HCT116 (cell line): ENCODE measurements at regions not wholly inside any gene's neighbourhood (a gene's known extent, or its start where the extent isn't known, plus 50 kb on each side); places are given as distances from the start of the nearest gene placed in this dataset.

ENCODE experiments used
- ATAC-seq: fragments of 200-7000 bp; cut with Tn5 transposase; 2 replicates; pipeline ENCODE4 v1.9.1; 2020; ENCODE audit warnings: mild to moderate bottlenecking, moderate library complexity
- BruUV-seq: library from RNA; stranded (reverse); fragments of 400-500 nt; replicated peaks from 2 replicates; lab custom pipeline; 2021; lab: Mats Ljungman, UMichigan
- CTCF ChIA-PET: fragments of 300-600 bp; sonication (Branson Sonifier 250); formaldehyde crosslinking; loops from one replicate; lab custom pipeline; 2021; ENCODE audit warnings: antibody characterized with exemption; lab: Charles Lee
- POLR2A ChIA-PET: fragments of 300-600, 350-600 bp; sonication (Branson Sonifier 250); formaldehyde crosslinking; loops from one replicate; lab custom pipeline; 2021; ENCODE audit warnings: antibody characterized with exemption; lab: Charles Lee
- RAD21 ChIA-PET, 2 experiments: fragments of 300-600 bp; sonication (Branson Sonifier 250); formaldehyde crosslinking; loops; one replicate each; lab custom pipeline; 2023; ENCODE audit warnings: low total read pairs in 2 of 2; ENCODE audit not compliant: uncharacterized antibody in 2 of 2, unreplicated experiment in 2 of 2, low non-redundant PET in 1 of 2; lab: Charles Lee
- DNase-seq: peaks from one replicate; pipeline ENCODE4 v3.0.0-alpha.2; 2010; ENCODE audit warnings: low read depth, low spot score
- H2AFZ ChIP-seq: fragments of 200-600 bp; shearing (Covaris generic), sonication (generic); 2 replicates; pipeline ENCODE4 v1.6.1; 2017; ENCODE audit warnings: low read depth, mixed run types, mixed read lengths, antibody characterized with exemption, low read length; ENCODE audit not compliant: poor library complexity, severe bottlenecking
- H3K27ac ChIP-seq: 2 replicates; pipeline ENCODE4 v1.5.1; 2012; ENCODE audit warnings: low read depth, low read length
- H3K27me3 ChIP-seq: fragments of 200-600 bp; sonication (generic); 2 replicates; pipeline ENCODE4 v1.6.1; 2016; ENCODE audit warnings: mixed run types, low read length, mixed read lengths; ENCODE audit not compliant: insufficient read depth
- H3K36me3 ChIP-seq, 2 experiments: fragments of 200-500 bp in 1 of 2; fragments of 200-600 bp in 1 of 2; sonication (Bioruptor generic) in 1 of 2; sonication (generic) in 1 of 2; 2 replicates each; pipeline versions ENCODE4 v1.5.1 to v1.6.1; 2014 to 2016; ENCODE audit warnings: low read length in 2 of 2, inconsistent platforms in 1 of 2, mixed read lengths in 1 of 2, mixed run types in 1 of 2; ENCODE audit not compliant: insufficient read depth in 2 of 2, control insufficient read depth in 1 of 2
- H3K4me1 ChIP-seq, 2 experiments: fragments of 200-600 bp in 1 of 2; sonication (generic) in 1 of 2; 2 replicates each; pipeline versions ENCODE4 v1.5.1 to v1.6.1; 2012 to 2017; ENCODE audit warnings: low read length in 2 of 2, inconsistent platforms in 1 of 2, mild to moderate bottlenecking in 1 of 2, mixed read lengths in 1 of 2, mixed run types in 1 of 2, moderate library complexity in 1 of 2; ENCODE audit not compliant: insufficient read depth in 2 of 2, control insufficient read depth in 1 of 2
- H3K4me2 ChIP-seq: fragments of 200-600 bp; sonication (generic); 2 replicates; pipeline ENCODE4 v1.6.1; 2017; ENCODE audit warnings: mixed run types, low read length, mixed read lengths
- H3K4me3 ChIP-seq, 2 experiments: fragments of 200-600 bp in 1 of 2; sonication (generic) in 1 of 2; replicated peaks in 1 of 2; 2 replicates each; pipeline ENCODE4 v1.5.1; 2011 to 2016; ENCODE audit warnings: low read length in 2 of 2, control low read depth in 1 of 2, low read depth in 1 of 2, mild to moderate bottlenecking in 1 of 2, mixed read lengths in 1 of 2, mixed run types in 1 of 2
- H3K79me2 ChIP-seq: fragments of 200-600 bp; sonication (generic); 2 replicates; pipeline ENCODE4 v1.6.1; 2017; ENCODE audit warnings: mild to moderate bottlenecking, mixed run types, low read length, moderate library complexity, mixed read lengths; ENCODE audit not compliant: insufficient read depth
- H3K9ac ChIP-seq: fragments of 200-600 bp; sonication (generic); 2 replicates; pipeline ENCODE4 v1.6.1; 2016; ENCODE audit warnings: low read length, mixed read lengths
- H3K9me2 ChIP-seq: fragments of 200-600 bp; sonication (generic), shearing (Covaris generic); 2 replicates; pipeline ENCODE4 v1.6.1; 2017; ENCODE audit warnings: mixed run types, mild to moderate bottlenecking, moderate library complexity; ENCODE audit not compliant: insufficient read depth
- H3K9me3 ChIP-seq, 2 experiments: fragments of 200-500 bp in 1 of 2; fragments of 200-600 bp in 1 of 2; sonication (Bioruptor generic) in 1 of 2; sonication (generic) in 1 of 2; 2 replicates each; pipeline ENCODE4 v1.6.1; 2014 to 2017; ENCODE audit warnings: low read length in 2 of 2, mixed read lengths in 2 of 2, inconsistent platforms in 1 of 2, low read depth in 1 of 2, mild to moderate bottlenecking in 1 of 2, mixed run types in 1 of 2, moderate library complexity in 1 of 2; ENCODE audit not compliant: control insufficient read depth in 1 of 2, insufficient read depth in 1 of 2
- H4K20me1 ChIP-seq: fragments of 200-600 bp; sonication (generic), shearing (Covaris generic); 2 replicates; pipeline ENCODE4 v1.6.1; 2017; ENCODE audit warnings: mixed run types, mild to moderate bottlenecking, moderate library complexity; ENCODE audit not compliant: insufficient read depth
- CBX3 ChIP-seq: IDR thresholded peaks from 2 replicates; pipeline ENCODE4 v1.6.1; 2012; ENCODE audit warnings: low read depth
- CEBPB ChIP-seq: IDR thresholded peaks from 2 replicates; pipeline ENCODE4 v1.6.1; 2012; ENCODE audit warnings: low read depth
- EGR1 ChIP-seq: IDR thresholded peaks from 2 replicates; pipeline ENCODE4 v1.6.1; 2012; ENCODE audit warnings: low read depth
- ELF1 ChIP-seq: IDR thresholded peaks from 2 replicates; pipeline ENCODE4 v1.6.1; 2012; ENCODE audit warnings: low read depth, borderline replicate concordance
- EZH2 ChIP-seq: fragments of 200-600 bp; sonication (generic); IDR thresholded peaks from 2 replicates; pipeline ENCODE4 v1.6.1; 2017; ENCODE audit warnings: antibody characterized with exemption, mixed run types
- JUND ChIP-seq: IDR thresholded peaks from 2 replicates; pipeline ENCODE4 v1.6.1; 2012
- POLR2A ChIP-seq: IDR thresholded peaks from 2 replicates; pipeline ENCODE4 v1.7.0; 2011; ENCODE audit warnings: borderline replicate concordance; ENCODE audit not compliant: insufficient read depth, insufficient read length; ENCODE audit errors: extremely low read depth
- POLR2AphosphoS5 ChIP-seq: IDR thresholded peaks from 2 replicates; pipeline ENCODE4 v1.6.1; 2011; ENCODE audit warnings: mild to moderate bottlenecking, low read depth, low read length, moderate library complexity
- RAD21 ChIP-seq: IDR thresholded peaks from 2 replicates; pipeline ENCODE4 v1.6.1; 2012; ENCODE audit warnings: low read depth, mild to moderate bottlenecking
- TCF7L2 ChIP-seq: IDR thresholded peaks from 2 replicates; pipeline ENCODE4 v1.7.0; 2011; ENCODE audit warnings: borderline replicate concordance, inconsistent platforms; ENCODE audit not compliant: insufficient read depth, insufficient read length; ENCODE audit errors: extremely low read depth
- YY1 ChIP-seq: IDR thresholded peaks from 2 replicates; pipeline ENCODE4 v1.6.1; 2011; ENCODE audit warnings: low read length, low read depth, moderate library complexity, mild to moderate bottlenecking; ENCODE audit not compliant: insufficient replicate concordance; ENCODE audit errors: extremely low read depth
- intact Hi-C: fragments of 100-400 bp; cut with micrococcal nuclease; formaldehyde crosslinking; loops from 2 replicates; pipeline ENCODE4 v1.10.0; 2022
- TF ChIP-seq, protein P1 (sequence below), 3 experiments: fragments of 200-600 bp in 1 of 3; sonication (generic) in 1 of 3; IDR thresholded peaks in 2 of 3; conservative IDR thresholded peaks in 1 of 3; 2 replicates each; pipeline ENCODE4 v1.5.1; 2012 to 2017; ENCODE audit warnings: low read depth in 2 of 3, low read length in 2 of 3, antibody characterized with exemption in 1 of 3, borderline replicate concordance in 1 of 3, control low read depth in 1 of 3, mild to moderate bottlenecking in 1 of 3, mixed read lengths in 1 of 3, mixed run types in 1 of 3, moderate library complexity in 1 of 3; ENCODE audit not compliant: insufficient read depth in 1 of 3

DNA sequence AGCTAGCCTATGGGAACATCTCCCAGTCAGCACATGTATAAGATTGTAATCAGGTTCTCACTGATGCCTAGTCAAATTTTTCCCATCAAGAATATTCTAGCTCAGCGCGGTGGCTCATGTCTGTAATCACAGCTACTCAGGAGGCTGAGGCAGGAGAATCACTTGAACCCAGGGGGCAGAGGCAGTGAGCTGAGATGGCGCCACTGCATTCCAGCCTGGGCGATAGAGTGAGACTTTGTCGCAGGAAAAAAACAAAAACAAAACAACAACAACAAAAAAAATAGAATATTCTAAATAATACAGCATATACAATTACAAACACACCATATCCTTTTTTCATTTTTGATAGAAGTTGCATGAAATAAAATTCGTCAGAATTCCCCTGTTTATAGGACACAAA, 67.5 kb upstream of the MYCN start:
- TF ChIP-seq JUND (no peak), CEBPB (no peak), POLR2A (no peak), RAD21 (no peak), ELF1 (no peak), EZH2 (no peak), EGR1 (no peak), YY1 (no peak)
- TF ChIP-seq, protein P1, sequence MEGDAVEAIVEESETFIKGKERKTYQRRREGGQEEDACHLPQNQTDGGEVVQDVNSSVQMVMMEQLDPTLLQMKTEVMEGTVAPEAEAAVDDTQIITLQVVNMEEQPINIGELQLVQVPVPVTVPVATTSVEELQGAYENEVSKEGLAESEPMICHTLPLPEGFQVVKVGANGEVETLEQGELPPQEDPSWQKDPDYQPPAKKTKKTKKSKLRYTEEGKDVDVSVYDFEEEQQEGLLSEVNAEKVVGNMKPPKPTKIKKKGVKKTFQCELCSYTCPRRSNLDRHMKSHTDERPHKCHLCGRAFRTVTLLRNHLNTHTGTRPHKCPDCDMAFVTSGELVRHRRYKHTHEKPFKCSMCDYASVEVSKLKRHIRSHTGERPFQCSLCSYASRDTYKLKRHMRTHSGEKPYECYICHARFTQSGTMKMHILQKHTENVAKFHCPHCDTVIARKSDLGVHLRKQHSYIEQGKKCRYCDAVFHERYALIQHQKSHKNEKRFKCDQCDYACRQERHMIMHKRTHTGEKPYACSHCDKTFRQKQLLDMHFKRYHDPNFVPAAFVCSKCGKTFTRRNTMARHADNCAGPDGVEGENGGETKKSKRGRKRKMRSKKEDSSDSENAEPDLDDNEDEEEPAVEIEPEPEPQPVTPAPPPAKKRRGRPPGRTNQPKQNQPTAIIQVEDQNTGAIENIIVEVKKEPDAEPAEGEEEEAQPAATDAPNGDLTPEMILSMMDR (IDR thresholded peaks at IDR 0.05 in 2 of 3, conservative IDR thresholded peaks at IDR 0.05 in 1 of 3; ENCODE audit: borderline replicate concordance in 1 of 3, insufficient read depth in 1 of 3, low read depth in 2 of 3, low read length in 2 of 3) = no peak
- CTCF ChIA-PET = no interaction called here
- Histone ChIP-seq H3K27ac (no peak overlapping the region), H3K27me3 (no peaks in the 10 kb centered on the region), H3K9me2 (no peaks in the 10 kb centered on the region), H3K4me3 (no peak overlapping the region), H2AFZ (no peak overlapping the region), H3K79me2 (no peaks in the 10 kb centered on the region), H3K36me3 (no peaks in the 10 kb centered on the region), H3K4me2 (no peak overlapping the region), H3K4me1 (no peaks in the 10 kb centered on the region), H4K20me1 (no peaks in the 10 kb centered on the region), H3K9ac (no peak overlapping the region), H3K9me3 (no peaks in the 10 kb centered on the region)
- ATAC-seq (no peak), DNase-seq (no peak)
- intact Hi-C loops = no loop called here
- POLR2A ChIA-PET = no interaction called here
- no TSS peak for BruUV-seq
- RAD21 ChIA-PET = no interaction called here

DNA sequence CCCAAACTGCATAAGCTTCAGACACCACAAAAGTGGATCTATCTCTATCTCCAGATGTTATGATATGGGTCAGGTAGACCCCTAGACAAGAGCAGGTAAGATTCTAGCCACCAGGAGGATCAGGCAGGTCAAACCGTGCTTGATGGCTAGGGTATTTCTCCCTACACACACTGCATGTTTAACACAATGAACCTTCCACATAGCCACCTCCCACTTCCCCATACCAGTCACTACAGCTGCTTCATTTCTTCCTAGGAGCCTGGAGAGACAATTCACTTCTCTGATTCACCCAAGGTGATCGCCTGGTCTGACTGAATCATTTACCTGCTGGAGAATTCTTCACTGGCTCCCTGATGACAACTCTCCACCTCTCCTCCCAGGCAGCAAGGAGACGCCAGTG, 66.0 kb upstream of the MYCN start:
- H3K27me3 ChIP-seq = no peaks in the 10 kb centered on the region
- no peaks in the 10 kb centered on the region for H3K9me2 ChIP-seq
- intact Hi-C loops = no loop called here
- no peaks in the 10 kb centered on the region for H4K20me1 ChIP-seq
- RAD21 ChIA-PET = no interaction called here
- H3K9ac ChIP-seq = no peak overlapping the region
- CTCF ChIA-PET = no interaction called here
- no peaks in the 10 kb centered on the region for H3K79me2 ChIP-seq
- H3K4me3 ChIP-seq = no peak overlapping the region
- H2AFZ ChIP-seq = no peak overlapping the region
- H3K36me3 ChIP-seq = no peaks in the 10 kb centered on the region
- POLR2A ChIA-PET = no interaction called here
- ATAC-seq (no peak), DNase-seq (no peak)
- no peak overlapping the region for H3K27ac ChIP-seq
- no peak overlapping the region for H3K4me2 ChIP-seq
- no TSS peak for BruUV-seq
- TF ChIP-seq POLR2A (no peak), CBX3 (no peak), ELF1 (no peak), POLR2AphosphoS5 (no peak), TCF7L2 (no peak)
- H3K4me1 ChIP-seq = no peaks in the 10 kb centered on the region
- no peaks in the 10 kb centered on the region for H3K9me3 ChIP-seq
